Adrenal gland (tissue), 5 donors: ENCODE measurements at regions not wholly inside any gene's neighbourhood (a gene's known extent, or its start where the extent isn't known, plus 50 kb on each side); places are given as distances from the start of the nearest gene placed in this dataset.

Experiments
- CTCF ChIP-seq, 6 experiments: fragments of 450-650 bp in 4 of 6; fragments of 200-600 bp in 2 of 6; sonication (generic) in 1 of 6; IDR thresholded peaks; 1 replicate in 5 of 6; 2 replicates in 1 of 6; pipeline versions ENCODE4 v1.5.1 to v1.8.0; 2016 to 2021; ENCODE audit warnings: antibody characterized with exemption in 6 of 6, mild to moderate bottlenecking in 2 of 6, moderate library complexity in 1 of 6
- POLR2A ChIP-seq, 2 donors: fragments of 450-650 bp; IDR thresholded peaks; one replicate each; pipeline ENCODE4 v1.6.1; 2017; ENCODE audit warnings: antibody characterized with exemption in 2 of 2, mild to moderate bottlenecking in 2 of 2, moderate library complexity in 1 of 2
- donor health status: DM: no; HTN: no; CAD: no.

- TF ChIP-seq CTCF (IDR thresholded peaks at IDR 0.05) = no peak
- no peak for TF ChIP-seq POLR2A (IDR thresholded peaks at IDR 0.05)
These were observed 106.7 kb upstream of the GNG12 start for GRCh38 chr1:67939942-67940341.
